Loucy (cell line): ENCODE measurements at regions not wholly inside any gene's neighbourhood (a gene's known extent, or its start where the extent isn't known, plus 50 kb on each side); places are given as distances from the start of the nearest gene placed in this dataset.

ENCODE experiments used
- H2AFZ ChIP-seq: fragments of 200-600 bp; sonication (generic); 2 replicates; pipeline ENCODE4 v1.6.0; 2016; ENCODE audit warnings: antibody characterized with exemption, mild to moderate bottlenecking, low read length, moderate library complexity
- H3F3A ChIP-seq: fragments of 200-600 bp; 2 replicates; pipeline ENCODE4 v1.6.0; 2016; ENCODE audit warnings: antibody characterized with exemption, low read depth, mild to moderate bottlenecking
- H3K27me3 ChIP-seq: fragments of 200-600 bp; sonication (generic); 2 replicates; pipeline ENCODE4 v1.6.1; 2014; ENCODE audit warnings: low read length, mild to moderate bottlenecking; ENCODE audit not compliant: insufficient read depth, poor library complexity, severe bottlenecking
- H3K36me3 ChIP-seq: fragments of 200-600 bp; sonication (generic); 2 replicates; pipeline ENCODE4 v1.6.1; 2016; ENCODE audit warnings: low read length; ENCODE audit not compliant: insufficient read depth
- H3K4me1 ChIP-seq: fragments of 200-600 bp; sonication (generic); 2 replicates; pipeline ENCODE4 v1.5.1; 2014; ENCODE audit warnings: low read length, mild to moderate bottlenecking; ENCODE audit not compliant: insufficient read depth, poor library complexity, severe bottlenecking
- H3K4me2 ChIP-seq: fragments of 200-600 bp; sonication (generic); 2 replicates; pipeline ENCODE4 v1.6.0; 2014; ENCODE audit warnings: antibody characterized with exemption, low read length, low read depth, mild to moderate bottlenecking; ENCODE audit not compliant: poor library complexity, severe bottlenecking
- H3K4me3 ChIP-seq: fragments of 200-600 bp; sonication (generic); 2 replicates; pipeline ENCODE4 v1.5.1; 2014; ENCODE audit warnings: low read length, mild to moderate bottlenecking, mixed read lengths; ENCODE audit not compliant: poor library complexity, severe bottlenecking
- H3K79me2 ChIP-seq: fragments of 200-600 bp; sonication (generic); 2 replicates; pipeline ENCODE4 v1.6.1; 2014; ENCODE audit warnings: low read length; ENCODE audit not compliant: insufficient read depth
- H3K9ac ChIP-seq: fragments of 200-600 bp; sonication (generic); 2 replicates; pipeline ENCODE4 v1.6.0; 2014; ENCODE audit warnings: mild to moderate bottlenecking, low read depth, low read length, moderate library complexity; ENCODE audit not compliant: poor library complexity, severe bottlenecking
- H3K9me2 ChIP-seq: fragments of 200-600 bp; sonication (generic); replicated peaks from 2 replicates; pipeline ENCODE4 v1.6.1; 2016; ENCODE audit warnings: low read depth, low read length, mixed read lengths
- H3K9me3 ChIP-seq: fragments of 200-600 bp; sonication (generic); 2 replicates; pipeline ENCODE4 v1.6.1; 2014; ENCODE audit warnings: mild to moderate bottlenecking, antibody characterized with exemption, low read length, low read depth; ENCODE audit not compliant: insufficient read depth
- H4K20me1 ChIP-seq: fragments of 200-600 bp; sonication (generic); 2 replicates; pipeline ENCODE4 v1.6.0; 2014; ENCODE audit warnings: antibody characterized with exemption, low read length, mild to moderate bottlenecking; ENCODE audit not compliant: insufficient read depth, poor library complexity, severe bottlenecking
- CTCF ChIP-seq: fragments of 200-600 bp; sonication (generic); conservative IDR thresholded peaks from 2 replicates; pipeline ENCODE4 v1.5.1; 2014; ENCODE audit warnings: mild to moderate bottlenecking, antibody characterized with exemption, low read length
- EZH2phosphoT487 ChIP-seq: fragments of 200-600 bp; IDR thresholded peaks from 2 replicates; pipeline ENCODE4 v1.6.1; 2018; ENCODE audit warnings: antibody characterized with exemption, mild to moderate bottlenecking, moderate library complexity, borderline replicate concordance

DNA sequence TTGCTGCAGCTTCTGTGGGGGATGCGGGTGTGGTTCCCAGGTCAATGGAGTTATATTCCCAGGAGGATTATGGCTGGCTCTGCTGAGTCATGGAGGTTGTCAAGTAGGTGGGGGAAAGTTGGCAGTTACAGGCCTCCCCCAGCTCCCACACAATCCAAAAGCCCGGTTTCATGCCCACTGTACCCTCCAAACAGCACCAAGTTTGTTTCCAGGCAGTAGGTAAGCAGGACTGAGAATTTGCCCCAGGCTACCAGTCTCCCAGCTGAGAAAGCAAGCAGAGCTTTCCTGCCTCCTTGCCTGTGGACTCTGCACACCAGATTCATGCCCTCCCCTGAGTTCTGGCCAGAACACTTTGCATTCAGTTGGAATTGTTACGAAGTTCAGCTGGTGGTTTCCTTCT, 578.2 kb downstream of the MEI4 start:
- Histone ChIP-seq H3K27me3 (no peaks in the 10 kb centered on the region), H3K9ac (no peak overlapping the region), H2AFZ (no peak overlapping the region), H3F3A (no peaks in the 10 kb centered on the region), H3K9me3 (no peaks in the 10 kb centered on the region), H3K4me3 (no peak overlapping the region), H3K36me3 (no peaks in the 10 kb centered on the region), H3K4me2 (no peak overlapping the region), H3K79me2 (no peaks in the 10 kb centered on the region), H4K20me1 (no peaks in the 10 kb centered on the region), H3K9me2 (no peaks in the 10 kb centered on the region), H3K4me1 (no peaks in the 10 kb centered on the region)
- TF ChIP-seq CTCF = no peak
- no peak for TF ChIP-seq EZH2phosphoT487

DNA sequence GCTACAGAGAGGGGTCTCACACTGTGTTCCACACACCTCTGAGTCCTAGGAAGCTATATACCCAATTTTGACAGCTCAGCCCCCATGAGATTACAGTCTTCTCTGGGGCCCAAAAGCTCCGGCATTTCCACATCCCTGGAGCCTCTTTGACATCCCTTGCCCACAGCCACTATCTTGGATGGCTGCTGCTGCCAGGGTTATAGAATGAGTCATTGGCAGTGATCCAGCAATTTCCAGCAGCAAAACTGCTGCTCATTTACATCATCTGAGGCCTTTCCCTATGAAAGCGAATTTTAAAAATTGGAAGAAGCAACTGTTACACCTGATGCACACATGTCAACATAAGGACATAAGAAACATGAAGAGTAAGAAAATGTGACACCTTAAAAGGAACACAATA, 590.7 kb downstream of the MEI4 start:
- Histone ChIP-seq H3K79me2 (no peaks in the 10 kb centered on the region), H3K9me2 (no peaks in the 10 kb centered on the region), H3K4me2 (no peak overlapping the region), H3K4me1 (no peaks in the 10 kb centered on the region), H3K4me3 (no peak overlapping the region), H3K27me3 (no peaks in the 10 kb centered on the region), H4K20me1 (no peaks in the 10 kb centered on the region), H3K36me3 (no peaks in the 10 kb centered on the region), H2AFZ (no peak overlapping the region), H3K9me3 (no peaks in the 10 kb centered on the region), H3F3A (no peaks in the 10 kb centered on the region), H3K9ac (no peak overlapping the region)
- TF ChIP-seq EZH2phosphoT487 (no peak), CTCF (no peak)

- Histone ChIP-seq H3K36me3 (no peaks in the 10 kb centered on the region), H3F3A (no peaks in the 10 kb centered on the region), H3K79me2 (no peaks in the 10 kb centered on the region), H3K4me3 (no peak overlapping the region), H4K20me1 (no peaks in the 10 kb centered on the region), H3K4me1 (no peaks in the 10 kb centered on the region), H3K4me2 (no peak overlapping the region), H2AFZ (no peak overlapping the region), H3K27me3 (no peaks in the 10 kb centered on the region), H3K9me2 (no peaks in the 10 kb centered on the region), H3K9ac (no peak overlapping the region), H3K9me3 (no peaks in the 10 kb centered on the region)
- TF ChIP-seq CTCF (no peak), EZH2phosphoT487 (no peak)
Measured at GRCh38 chr6:78251931-78252330, 599.1 kb downstream of the MEI4 start.
